ENCODE measurements at regions not wholly inside any gene's neighbourhood (a gene's known extent, or its start where the extent isn't known, plus 50 kb on each side); places are given as distances from the start of the nearest gene placed in this dataset.
A peak's percentile ranks its signal among the peaks of the same experiment; 100 is the strongest.
"Not testable (repeated sequence)": the region's sequence is repeated elsewhere in the genome, so short reads cannot be mapped to it uniquely, and the experiment has no call there.

GRCh38 chr5:28602429-28602828 is 1564.0 kb upstream of the CDH9 start:
- no peak overlapping the region for H2BK15ac ChIP-seq (ENCODE audit: low read depth, low read length)
- no peak overlapping the region for H2BK20ac ChIP-seq (ENCODE audit: low read depth, low read length, poor library complexity, severe bottlenecking)
- no peaks in the 10 kb centered on the region for H4K20me1 ChIP-seq (ENCODE audit: control insufficient read depth, insufficient read depth, insufficient read length)
- TF ChIP-seq, protein P1, sequence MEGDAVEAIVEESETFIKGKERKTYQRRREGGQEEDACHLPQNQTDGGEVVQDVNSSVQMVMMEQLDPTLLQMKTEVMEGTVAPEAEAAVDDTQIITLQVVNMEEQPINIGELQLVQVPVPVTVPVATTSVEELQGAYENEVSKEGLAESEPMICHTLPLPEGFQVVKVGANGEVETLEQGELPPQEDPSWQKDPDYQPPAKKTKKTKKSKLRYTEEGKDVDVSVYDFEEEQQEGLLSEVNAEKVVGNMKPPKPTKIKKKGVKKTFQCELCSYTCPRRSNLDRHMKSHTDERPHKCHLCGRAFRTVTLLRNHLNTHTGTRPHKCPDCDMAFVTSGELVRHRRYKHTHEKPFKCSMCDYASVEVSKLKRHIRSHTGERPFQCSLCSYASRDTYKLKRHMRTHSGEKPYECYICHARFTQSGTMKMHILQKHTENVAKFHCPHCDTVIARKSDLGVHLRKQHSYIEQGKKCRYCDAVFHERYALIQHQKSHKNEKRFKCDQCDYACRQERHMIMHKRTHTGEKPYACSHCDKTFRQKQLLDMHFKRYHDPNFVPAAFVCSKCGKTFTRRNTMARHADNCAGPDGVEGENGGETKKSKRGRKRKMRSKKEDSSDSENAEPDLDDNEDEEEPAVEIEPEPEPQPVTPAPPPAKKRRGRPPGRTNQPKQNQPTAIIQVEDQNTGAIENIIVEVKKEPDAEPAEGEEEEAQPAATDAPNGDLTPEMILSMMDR (conservative IDR thresholded peaks at IDR 0.05) = no peak
- no peak for DNase-seq
- no peak overlapping the region for H2AK5ac ChIP-seq (ENCODE audit: insufficient read length, low read length)
- H3K36me3 Mint-ChIP-seq (ENCODE audit: insufficient read depth in 1 of 3, low read depth in 3 of 3) = peaks cover 0 to 4% (median 1%) of the 10 kb centered on the region in 3 experiments; a peak in 4 of 7 replicates
- H3K23ac ChIP-seq (ENCODE audit: insufficient read length, low read depth, low read length) = no peak overlapping the region
- H3K18ac ChIP-seq (ENCODE audit: insufficient read length, low read depth, low read length) = no peak overlapping the region
- no peak overlapping the region for H2AFZ ChIP-seq (ENCODE audit: low read length)
- no peak overlapping the region for H2BK5ac ChIP-seq (ENCODE audit: insufficient read length, low read length)
- H2BK12ac ChIP-seq (ENCODE audit: insufficient read length, low read depth, low read length) = no peak overlapping the region
- no CpG with 5 or more reads among the region's 2 CpGs for WGBS (ENCODE audit: extremely low coverage, insufficient read length, low lambda C conversion rate)
- H3K4me1 Mint-ChIP-seq = no peaks in the 10 kb centered on the region
- H3K9me3 ChIP-seq (ENCODE audit: control insufficient read depth, low read depth, low read length) = no peaks in the 10 kb centered on the region
- peak overlapping the region in 1 of 3 experiments; percentile 7; a peak in 1 of 7 replicates for H3K27ac Mint-ChIP-seq
- no peak overlapping the region for H3K56ac ChIP-seq (ENCODE audit: insufficient read length, low read depth, low read length)
- H4K91ac ChIP-seq (ENCODE audit: insufficient read length, low read depth, low read length) = no peak overlapping the region
- no peaks in the 10 kb centered on the region for H3K4me1 ChIP-seq (ENCODE audit: insufficient read depth, low read length)
- H3K4me2 ChIP-seq (ENCODE audit: insufficient read depth, insufficient read length, low read length) = no peak overlapping the region
- H3K4me3 Mint-ChIP-seq = no peak overlapping the region
- no peaks in the 10 kb centered on the region for H3K79me2 ChIP-seq (ENCODE audit: insufficient read depth, low read length)
- H3K9ac ChIP-seq (ENCODE audit: extremely low read depth, insufficient read length, low read length) = no peak overlapping the region
- no peaks in the 10 kb centered on the region for H3K27me3 Mint-ChIP-seq (ENCODE audit: low read depth)
- no peak overlapping the region for H2BK120ac ChIP-seq (ENCODE audit: low read depth, low read length, poor library complexity, severe bottlenecking)
- H3T11ph ChIP-seq (ENCODE audit: low read length) = no peak overlapping the region
- no peaks in the 10 kb centered on the region for H3K27me3 ChIP-seq (ENCODE audit: insufficient read depth, low read length)
- no peaks in the 10 kb centered on the region for H3K23me2 ChIP-seq (ENCODE audit: insufficient read length, low read depth, low read length, poor library complexity, severe bottlenecking)
- no peak overlapping the region for H3K14ac ChIP-seq (ENCODE audit: insufficient read depth, low read length)
- no peaks in the 10 kb centered on the region for H3K79me1 ChIP-seq (ENCODE audit: insufficient read depth, low read depth, low read length, poor library complexity, severe bottlenecking)
- H4K8ac ChIP-seq (replicated peaks; ENCODE audit: insufficient read length, low read depth, low read length) = no peak overlapping the region
- no peak overlapping the region for H4K5ac ChIP-seq (ENCODE audit: insufficient read length, low read depth, low read length)
- no peak overlapping the region for H3K27ac ChIP-seq (ENCODE audit: insufficient read length, low read depth, low read length)
- peaks cover 7 to 12% of the 10 kb centered on the region in 2 experiments; a peak in 3 of 5 replicates for H3K9me3 Mint-ChIP-seq
- no peak overlapping the region for H3K4ac ChIP-seq (ENCODE audit: low read depth, low read length)

- not testable (repeated sequence) for H2BK120ac ChIP-seq (ENCODE audit: low read depth, low read length, poor library complexity, severe bottlenecking); H2AFZ ChIP-seq (ENCODE audit: low read length); H3K23ac ChIP-seq (ENCODE audit: insufficient read length, low read depth, low read length); H3K14ac ChIP-seq (ENCODE audit: insufficient read depth, low read length); DNase-seq; H3T11ph ChIP-seq (ENCODE audit: low read length); H2BK20ac ChIP-seq (ENCODE audit: low read depth, low read length, poor library complexity, severe bottlenecking); H2BK12ac ChIP-seq (ENCODE audit: insufficient read length, low read depth, low read length); H3K4me1 Mint-ChIP-seq; H3K4ac ChIP-seq (ENCODE audit: low read depth, low read length); H3K23me2 ChIP-seq (ENCODE audit: insufficient read length, low read depth, low read length, poor library complexity, severe bottlenecking); H3K18ac ChIP-seq (ENCODE audit: insufficient read length, low read depth, low read length); H3K36me3 Mint-ChIP-seq (ENCODE audit: insufficient read depth in 1 of 3, low read depth in 3 of 3); H4K91ac ChIP-seq (ENCODE audit: insufficient read length, low read depth, low read length); H3K79me2 ChIP-seq (ENCODE audit: insufficient read depth, low read length); H2BK5ac ChIP-seq (ENCODE audit: insufficient read length, low read length); H4K8ac ChIP-seq (replicated peaks; ENCODE audit: insufficient read length, low read depth, low read length); H3K9ac ChIP-seq (ENCODE audit: extremely low read depth, insufficient read length, low read length); H3K4me3 Mint-ChIP-seq; H3K4me2 ChIP-seq (ENCODE audit: insufficient read depth, insufficient read length, low read length); H4K5ac ChIP-seq (ENCODE audit: insufficient read length, low read depth, low read length); H3K9me3 ChIP-seq (ENCODE audit: control insufficient read depth, low read depth, low read length); H3K79me1 ChIP-seq (ENCODE audit: insufficient read depth, low read depth, low read length, poor library complexity, severe bottlenecking); H3K27me3 Mint-ChIP-seq (ENCODE audit: low read depth); H3K27ac ChIP-seq (ENCODE audit: insufficient read length, low read depth, low read length); H2BK15ac ChIP-seq (ENCODE audit: low read depth, low read length); H3K27ac Mint-ChIP-seq; H3K56ac ChIP-seq (ENCODE audit: insufficient read length, low read depth, low read length); H3K27me3 ChIP-seq (ENCODE audit: insufficient read depth, low read length); H2AK5ac ChIP-seq (ENCODE audit: insufficient read length, low read length); H3K4me1 ChIP-seq (ENCODE audit: insufficient read depth, low read length); H4K20me1 ChIP-seq (ENCODE audit: control insufficient read depth, insufficient read depth, insufficient read length)
- peaks cover 7 to 12% of the 10 kb centered on the region in 2 experiments; a peak in 3 of 5 replicates for H3K9me3 Mint-ChIP-seq
- no CpG with 5 or more reads among the region's 26 CpGs for WGBS (ENCODE audit: extremely low coverage, insufficient read length, low lambda C conversion rate)
These were observed 1558.3 kb upstream of the CDH9 start for GRCh38 chr5:28596707-28597106.

All from H9 (cell line).